HL-60 (cell line): ENCODE measurements at regions not wholly inside any gene's neighbourhood (a gene's known extent, or its start where the extent isn't known, plus 50 kb on each side); places are given as distances from the start of the nearest gene placed in this dataset.

Source experiments
- DNase-seq, 2 experiments: peaks; one replicate each; pipeline ENCODE4 v3.0.0-alpha.2; 2010 to 2020; ENCODE audit warnings: low read depth in 1 of 2, low spot score in 1 of 2
- H3K27ac ChIP-seq: fragments of 250-450 bp; sonication (Bioruptor Pico); replicated peaks from 2 replicates; pipeline ENCODE4 v1.5.1; 2020; ENCODE audit warnings: mild to moderate bottlenecking, moderate library complexity
- H3K27me3 ChIP-seq: fragments of 250-450 bp; sonication (Bioruptor Pico); 2 replicates; pipeline ENCODE4 v1.5.1; 2021; ENCODE audit warnings: mild to moderate bottlenecking, moderate library complexity; ENCODE audit not compliant: insufficient read depth, poor library complexity, severe bottlenecking
- H3K4me3 ChIP-seq: replicated peaks from 2 replicates; pipeline ENCODE4 v1.5.1; 2011; ENCODE audit warnings: mild to moderate bottlenecking, control low read depth, low read length; ENCODE audit not compliant: insufficient read depth
- GABPA ChIP-seq: IDR thresholded peaks from 2 replicates; pipeline ENCODE4 v1.6.1; 2012; ENCODE audit warnings: low read depth
- POLR2AphosphoS5 ChIP-seq: IDR thresholded peaks from 2 replicates; pipeline ENCODE4 v1.6.1; 2012; ENCODE audit warnings: low read depth
- SPI1 ChIP-seq: IDR thresholded peaks from 2 replicates; pipeline ENCODE4 v1.6.1; 2012; ENCODE audit warnings: low read depth, mild to moderate bottlenecking, borderline replicate concordance
- TF ChIP-seq, protein P1 (sequence below): IDR thresholded peaks from one replicate; pipeline ENCODE4 v1.5.1; 2011; ENCODE audit warnings: low read length, control low read depth, inconsistent platforms; ENCODE audit not compliant: insufficient read depth
- TF ChIP-seq, protein P2 (sequence below): IDR thresholded peaks from 2 replicates; pipeline ENCODE4 v1.6.1; 2012; ENCODE audit warnings: low read depth; ENCODE audit not compliant: insufficient replicate concordance

DNA sequence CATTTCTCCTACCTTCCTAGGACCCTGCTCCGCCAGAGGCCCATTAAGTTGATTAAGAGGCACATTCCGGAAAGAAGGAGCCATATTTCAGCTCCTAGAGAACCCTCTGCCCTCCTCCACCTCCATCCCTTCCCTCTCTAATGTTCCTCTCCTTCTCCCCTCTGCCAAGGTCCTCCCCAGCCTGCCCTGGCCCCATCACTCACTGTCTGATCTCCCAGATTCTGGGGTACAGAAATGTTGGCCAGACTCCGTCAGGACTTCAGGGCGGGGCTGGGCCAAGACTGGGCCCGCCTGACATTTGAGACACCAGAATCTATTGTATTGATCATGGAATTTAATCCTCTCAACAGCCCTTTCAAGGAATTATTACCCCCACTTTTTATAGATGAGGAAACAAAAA is 136.1 kb downstream of the TMEM132E start:
- Histone ChIP-seq H3K4me3 (no peak overlapping the region), H3K27ac (no peak overlapping the region), H3K27me3 (peaks cover 3% of the 10 kb centered on the region)
- TF ChIP-seq GABPA, result no peak
- TF ChIP-seq, protein P1, sequence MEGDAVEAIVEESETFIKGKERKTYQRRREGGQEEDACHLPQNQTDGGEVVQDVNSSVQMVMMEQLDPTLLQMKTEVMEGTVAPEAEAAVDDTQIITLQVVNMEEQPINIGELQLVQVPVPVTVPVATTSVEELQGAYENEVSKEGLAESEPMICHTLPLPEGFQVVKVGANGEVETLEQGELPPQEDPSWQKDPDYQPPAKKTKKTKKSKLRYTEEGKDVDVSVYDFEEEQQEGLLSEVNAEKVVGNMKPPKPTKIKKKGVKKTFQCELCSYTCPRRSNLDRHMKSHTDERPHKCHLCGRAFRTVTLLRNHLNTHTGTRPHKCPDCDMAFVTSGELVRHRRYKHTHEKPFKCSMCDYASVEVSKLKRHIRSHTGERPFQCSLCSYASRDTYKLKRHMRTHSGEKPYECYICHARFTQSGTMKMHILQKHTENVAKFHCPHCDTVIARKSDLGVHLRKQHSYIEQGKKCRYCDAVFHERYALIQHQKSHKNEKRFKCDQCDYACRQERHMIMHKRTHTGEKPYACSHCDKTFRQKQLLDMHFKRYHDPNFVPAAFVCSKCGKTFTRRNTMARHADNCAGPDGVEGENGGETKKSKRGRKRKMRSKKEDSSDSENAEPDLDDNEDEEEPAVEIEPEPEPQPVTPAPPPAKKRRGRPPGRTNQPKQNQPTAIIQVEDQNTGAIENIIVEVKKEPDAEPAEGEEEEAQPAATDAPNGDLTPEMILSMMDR, result no peak
- no peak for TF ChIP-seq SPI1
- TF ChIP-seq, protein P2, sequence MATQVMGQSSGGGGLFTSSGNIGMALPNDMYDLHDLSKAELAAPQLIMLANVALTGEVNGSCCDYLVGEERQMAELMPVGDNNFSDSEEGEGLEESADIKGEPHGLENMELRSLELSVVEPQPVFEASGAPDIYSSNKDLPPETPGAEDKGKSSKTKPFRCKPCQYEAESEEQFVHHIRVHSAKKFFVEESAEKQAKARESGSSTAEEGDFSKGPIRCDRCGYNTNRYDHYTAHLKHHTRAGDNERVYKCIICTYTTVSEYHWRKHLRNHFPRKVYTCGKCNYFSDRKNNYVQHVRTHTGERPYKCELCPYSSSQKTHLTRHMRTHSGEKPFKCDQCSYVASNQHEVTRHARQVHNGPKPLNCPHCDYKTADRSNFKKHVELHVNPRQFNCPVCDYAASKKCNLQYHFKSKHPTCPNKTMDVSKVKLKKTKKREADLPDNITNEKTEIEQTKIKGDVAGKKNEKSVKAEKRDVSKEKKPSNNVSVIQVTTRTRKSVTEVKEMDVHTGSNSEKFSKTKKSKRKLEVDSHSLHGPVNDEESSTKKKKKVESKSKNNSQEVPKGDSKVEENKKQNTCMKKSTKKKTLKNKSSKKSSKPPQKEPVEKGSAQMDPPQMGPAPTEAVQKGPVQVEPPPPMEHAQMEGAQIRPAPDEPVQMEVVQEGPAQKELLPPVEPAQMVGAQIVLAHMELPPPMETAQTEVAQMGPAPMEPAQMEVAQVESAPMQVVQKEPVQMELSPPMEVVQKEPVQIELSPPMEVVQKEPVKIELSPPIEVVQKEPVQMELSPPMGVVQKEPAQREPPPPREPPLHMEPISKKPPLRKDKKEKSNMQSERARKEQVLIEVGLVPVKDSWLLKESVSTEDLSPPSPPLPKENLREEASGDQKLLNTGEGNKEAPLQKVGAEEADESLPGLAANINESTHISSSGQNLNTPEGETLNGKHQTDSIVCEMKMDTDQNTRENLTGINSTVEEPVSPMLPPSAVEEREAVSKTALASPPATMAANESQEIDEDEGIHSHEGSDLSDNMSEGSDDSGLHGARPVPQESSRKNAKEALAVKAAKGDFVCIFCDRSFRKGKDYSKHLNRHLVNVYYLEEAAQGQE, result no peak
- no peak for TF ChIP-seq POLR2AphosphoS5
- no peak for DNase-seq

DNA sequence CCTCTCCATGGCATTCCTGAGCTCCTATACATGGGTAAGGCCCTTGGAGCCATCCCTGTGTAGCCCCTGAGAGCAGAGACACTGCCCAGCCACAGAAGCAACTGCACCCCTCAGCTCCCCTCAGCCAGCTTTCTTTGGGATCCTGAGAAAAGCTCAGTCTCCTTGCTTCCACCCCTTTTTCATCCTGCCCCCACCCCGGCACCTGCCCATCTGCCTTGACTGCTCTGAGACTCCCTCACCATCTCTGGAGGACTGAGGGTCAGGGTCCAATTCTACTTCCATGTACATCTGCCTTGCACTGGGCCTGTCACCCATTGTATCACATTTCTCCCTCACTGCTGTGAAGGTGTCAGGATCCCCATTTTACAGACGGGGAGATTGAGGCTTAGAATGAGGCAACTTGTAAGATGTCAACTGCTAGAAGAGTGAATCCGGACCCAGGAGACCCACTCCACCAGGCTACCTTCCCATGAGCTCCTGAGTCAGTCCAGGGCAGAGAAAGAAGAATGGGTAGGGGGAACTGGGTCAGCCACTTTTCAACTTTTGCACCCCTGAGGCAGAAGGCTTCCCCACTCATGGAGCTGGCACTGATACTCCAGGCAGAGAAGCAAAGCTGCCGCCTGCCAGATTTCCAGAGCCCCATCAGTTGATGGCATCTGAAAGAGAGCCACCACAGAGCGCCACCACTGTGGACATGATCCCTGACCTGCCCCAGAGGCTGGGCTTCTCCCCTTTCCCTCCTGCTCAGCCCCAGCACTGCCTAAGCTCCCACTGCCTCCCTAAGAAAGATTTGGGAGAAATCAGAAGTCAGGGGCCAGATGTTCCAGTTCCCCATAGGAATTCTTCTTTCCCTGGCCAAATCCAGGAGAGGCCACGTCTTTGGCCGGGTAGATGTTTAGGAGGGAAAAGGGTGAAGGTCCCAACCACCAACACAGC is 135.4 kb downstream of the TMEM132E start:
- TF ChIP-seq, protein P2, result no peak
- no peak for TF ChIP-seq GABPA
- TF ChIP-seq, protein P1, result no peak
- TF ChIP-seq POLR2AphosphoS5, result no peak
- no peak for TF ChIP-seq SPI1

DNA sequence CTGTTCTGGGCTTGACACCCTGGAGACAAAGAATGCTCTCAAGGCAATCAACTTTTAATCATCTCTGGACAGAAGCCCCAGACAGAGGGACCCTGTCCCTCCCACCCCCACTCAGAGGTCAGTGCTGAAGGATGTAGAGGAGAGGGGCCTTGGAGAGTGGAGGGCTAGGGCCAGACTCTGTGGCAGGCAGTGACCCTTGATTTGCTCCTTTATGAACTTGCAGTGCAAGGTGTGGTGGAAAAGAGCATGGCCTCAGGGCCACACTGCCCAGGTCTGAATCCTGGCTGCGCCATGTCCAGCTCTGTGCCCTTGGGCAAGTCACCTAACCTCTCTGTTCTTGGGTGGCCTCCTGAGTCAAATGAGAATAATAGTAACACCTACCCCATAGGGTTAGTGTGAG is 134.3 kb downstream of the TMEM132E start:
- Histone ChIP-seq H3K27ac (no peak overlapping the region), H3K4me3 (no peak overlapping the region), H3K27me3 (peaks cover 3% of the 10 kb centered on the region)
- no peak for TF ChIP-seq GABPA
- TF ChIP-seq, protein P2, result no peak
- TF ChIP-seq POLR2AphosphoS5, result no peak
- TF ChIP-seq, protein P1, result no peak
- no peak for TF ChIP-seq SPI1
- DNase-seq, result no peak

More for the DNA sequence above, 135.4 kb downstream of the TMEM132E start:
- H3K27me3 ChIP-seq, result peaks cover 3% of the 10 kb centered on the region
- no peak overlapping the region for H3K27ac ChIP-seq
- DNase-seq, result no peak
- H3K4me3 ChIP-seq, result no peak overlapping the region
